Panc1 (cell line): ENCODE measurements at regions not wholly inside any gene's neighbourhood (a gene's known extent, or its start where the extent isn't known, plus 50 kb on each side); places are given as distances from the start of the nearest gene placed in this dataset.

ENCODE experiments used
- ATAC-seq: fragments of 200-7000 bp; cut with Tn5 transposase; 2 replicates; pipeline ENCODE4 v1.9.1; 2020; ENCODE audit warnings: mild to moderate bottlenecking, moderate library complexity
- BruUV-seq: library from RNA; stranded (reverse); fragments of 400-500 nt; replicated peaks from 2 replicates; lab custom pipeline; 2021; lab: Mats Ljungman, UMichigan
- CTCF ChIA-PET: fragments of 300-600 bp; sonication (Branson Sonifier 250); formaldehyde crosslinking; loops from one replicate; lab custom pipeline; 2022; ENCODE audit warnings: antibody characterized with exemption; lab: Charles Lee
- POLR2A ChIA-PET: fragments of 300-600 bp; sonication (Branson Sonifier 250); formaldehyde crosslinking; loops from one replicate; lab custom pipeline; 2022; ENCODE audit warnings: antibody characterized with exemption; lab: Charles Lee
- DNase-seq: peaks from one replicate; pipeline ENCODE4 v3.0.0-alpha.2; 2010; ENCODE audit warnings: low read depth, low spot score
- H3K27ac ChIP-seq: 2 replicates; pipeline ENCODE4 v1.5.1; 2011; ENCODE audit warnings: mild to moderate bottlenecking, low read length, inconsistent platforms
- H3K27me3 ChIP-seq: fragments of 200-500 bp; sonication (Bioruptor generic); 2 replicates; pipeline ENCODE4 v1.6.0; 2014; ENCODE audit warnings: low read length, inconsistent platforms; ENCODE audit not compliant: control insufficient read depth, insufficient read depth
- H3K36me3 ChIP-seq: fragments of 200-500 bp; sonication (Bioruptor generic); 2 replicates; pipeline ENCODE4 v1.5.1; 2014; ENCODE audit warnings: inconsistent platforms, mild to moderate bottlenecking, low read length, moderate library complexity; ENCODE audit not compliant: control insufficient read depth, insufficient read depth
- H3K4me1 ChIP-seq: 2 replicates; pipeline ENCODE4 v1.5.1; 2011; ENCODE audit warnings: inconsistent platforms, mild to moderate bottlenecking, low read length, moderate library complexity; ENCODE audit not compliant: control insufficient read depth, insufficient read depth
- H3K4me3 ChIP-seq, 2 experiments: 2 replicates each; pipeline ENCODE4 v1.5.1; 2011 to 2012; ENCODE audit warnings: low read depth in 2 of 2, low read length in 2 of 2, mild to moderate bottlenecking in 2 of 2, inconsistent platforms in 1 of 2, moderate library complexity in 1 of 2
- H3K9me3 ChIP-seq: fragments of 200-500 bp; sonication (Bioruptor generic); 2 replicates; pipeline ENCODE4 v1.5.1; 2014; ENCODE audit warnings: low read depth, mild to moderate bottlenecking, inconsistent platforms, low read length, moderate library complexity; ENCODE audit not compliant: control insufficient read depth, insufficient read depth
- CTCF ChIP-seq: fragments of 450-650 bp; IDR thresholded peaks from 2 replicates; pipeline ENCODE4 v1.5.1; 2017; ENCODE audit warnings: mild to moderate bottlenecking
- POLR2AphosphoS5 ChIP-seq: IDR thresholded peaks from 2 replicates; pipeline ENCODE4 v1.6.1; 2012; ENCODE audit warnings: mild to moderate bottlenecking, low read depth, low read length, moderate library complexity
- REST ChIP-seq, 2 experiments: IDR thresholded peaks; 2 replicates each; pipeline ENCODE4 v1.6.1; 2011 to 2012; ENCODE audit warnings: low read depth in 2 of 2, control low read depth in 1 of 2, low read length in 1 of 2, mild to moderate bottlenecking in 1 of 2, moderate library complexity in 1 of 2; ENCODE audit not compliant: insufficient read depth in 1 of 2
- SIN3A ChIP-seq: IDR thresholded peaks from 2 replicates; pipeline ENCODE4 v1.6.1; 2012; ENCODE audit warnings: low read depth, mild to moderate bottlenecking, low read length, moderate library complexity, borderline replicate concordance; ENCODE audit not compliant: insufficient read depth
- TCF7L2 ChIP-seq: IDR thresholded peaks from 2 replicates; pipeline ENCODE4 v1.6.1; 2011; ENCODE audit warnings: mild to moderate bottlenecking, low read depth, low read length, inconsistent platforms
- in situ Hi-C: cut with HindIII; loops from 2 replicates; pipeline ENCODE4 v1.10.0; 2016; ENCODE audit warnings: low sequenced_read_pairs, low pct_unique_long_range_greater_than_20kb
- intact Hi-C: fragments of 100-400 bp; cut with micrococcal nuclease; formaldehyde crosslinking; loops from one replicate; pipeline ENCODE4 v1.10.0; 2022; ENCODE audit not compliant: unreplicated experiment

- H3K4me3 ChIP-seq, result peak overlapping the region; percentile 40 to 60
- no peaks in the 10 kb centered on the region for H3K36me3 ChIP-seq
- BruUV-seq, result TSS peak; percentile 81
- ChIA-PET CTCF (interaction anchor here (0.5 to 1.7 kb wide), 12 partner anchors 21 to 547 kb away, joined by 3 to 11 read pairs (median 6); no protein-coding TSS in a partner anchor), POLR2A (interaction anchor here (0.6 kb wide), 1 partner anchor 58 kb away, joined by 10 read pairs; no protein-coding TSS in a partner anchor)
- DNase-seq (no peak), ATAC-seq (peak; percentile 79)
- H3K9me3 ChIP-seq, result no peaks in the 10 kb centered on the region
- intact Hi-C loops (loop anchor here (1.0 to 5.0 kb wide), 4 partner anchors 45 to 546 kb away; no protein-coding TSS in a partner anchor), in situ Hi-C loops (no loop called here)
- TF ChIP-seq SIN3A (no peak), TCF7L2 (no peak), REST (IDR thresholded peaks at IDR 0.05; ENCODE audit: insufficient read depth in 1 of 2, low read depth in 2 of 2, low read length in 1 of 2) (no peak), CTCF (no peak; the same call in 1 of the 2 replicates), POLR2AphosphoS5 (no peak)
- H3K4me1 ChIP-seq, result peaks cover 17% of the 10 kb centered on the region
- H3K27ac ChIP-seq, result peak overlapping the region; percentile 78
- no peaks in the 10 kb centered on the region for H3K27me3 ChIP-seq
Measured at GRCh38 chr11:122202161-122202950, 86.3 kb upstream of the BLID start.

- H3K27ac ChIP-seq, result peak overlapping the region; percentile 52
- in situ Hi-C loops, result no loop called here
- peak overlapping the region in 1 of 2 experiments; percentile 48; a peak in 2 of 4 replicates for H3K4me3 ChIP-seq
- CTCF ChIA-PET, result no interaction called here
- POLR2A ChIA-PET, result no interaction called here
- BruUV-seq, result no TSS peak
- ATAC-seq (no peak), DNase-seq (no peak)
- peaks cover 29% of the 10 kb centered on the region for H3K4me1 ChIP-seq
- H3K36me3 ChIP-seq, result no peaks in the 10 kb centered on the region
- H3K27me3 ChIP-seq, result no peaks in the 10 kb centered on the region
- no peaks in the 10 kb centered on the region for H3K9me3 ChIP-seq
- TF ChIP-seq POLR2AphosphoS5 (no peak), CTCF (no peak), SIN3A (no peak), TCF7L2 (no peak), REST (IDR thresholded peaks at IDR 0.05; ENCODE audit: insufficient read depth in 1 of 2, low read depth in 2 of 2, low read length in 1 of 2) (no peak)
- intact Hi-C loops, result loop anchor here (5.0 kb wide), 2 partner anchors 44 to 94 kb away; no protein-coding TSS in a partner anchor
Measured at GRCh38 chr11:122201106-122201505, 85.1 kb upstream of the BLID start.
